ENCODE measurements at regions not wholly inside any gene's neighbourhood (a gene's known extent, or its start where the extent isn't known, plus 50 kb on each side); places are given as distances from the start of the nearest gene placed in this dataset.

- H3K4me3 ChIP-seq (ENCODE audit: control insufficient read depth, low read depth, low read length), result no peak overlapping the region
- DNase-seq (ENCODE audit: low read depth), result no peak
- TF ChIP-seq CTCF (conservative IDR thresholded peaks at IDR 0.05; ENCODE audit: control insufficient read depth, insufficient read depth, low read depth, low read length), result no peak
Measured at GRCh38 chr6:74318738-74319137, 622.7 kb downstream of the CD109 start.

GRCh38 chr6:74312081-74312480, 616.1 kb downstream of the CD109 start:
- TF ChIP-seq CTCF (conservative IDR thresholded peaks at IDR 0.05; ENCODE audit: control insufficient read depth, insufficient read depth, low read depth, low read length), result no peak
- DNase-seq (ENCODE audit: low read depth), result no peak
- no peak overlapping the region for H3K4me3 ChIP-seq (ENCODE audit: control insufficient read depth, low read depth, low read length)

- no peak overlapping the region for H3K4me3 ChIP-seq (ENCODE audit: control insufficient read depth, low read depth, low read length)
- no peak for DNase-seq (ENCODE audit: low read depth)
- no peak for TF ChIP-seq CTCF (conservative IDR thresholded peaks at IDR 0.05; ENCODE audit: control insufficient read depth, insufficient read depth, low read depth, low read length)
Measured at GRCh38 chr6:74311431-74311830, 615.4 kb downstream of the CD109 start.

DNA sequence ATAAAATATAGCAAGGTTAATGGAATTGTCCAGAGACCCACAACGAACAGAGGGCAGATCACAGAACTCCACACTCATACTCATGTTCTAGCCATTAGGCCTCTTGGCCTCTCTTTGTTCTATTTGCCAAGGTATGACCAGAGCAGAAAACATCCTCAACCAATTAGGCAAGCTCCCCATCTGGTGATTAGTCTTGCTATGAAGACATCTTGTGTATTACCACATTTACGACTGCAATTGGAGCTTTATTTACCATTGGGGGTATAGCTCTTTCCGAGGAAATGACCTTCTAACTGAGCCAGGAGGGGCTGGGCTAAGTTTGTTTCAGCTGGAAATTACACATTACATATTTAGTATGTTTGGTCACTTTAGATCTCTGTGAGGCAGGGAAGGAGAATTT, 593.9 kb downstream of the CD109 start:
- H3K4me3 ChIP-seq (ENCODE audit: control insufficient read depth, low read depth, low read length), result no peak overlapping the region
- peak; percentile 85 for DNase-seq (ENCODE audit: low read depth)
- TF ChIP-seq CTCF (conservative IDR thresholded peaks at IDR 0.05; ENCODE audit: control insufficient read depth, insufficient read depth, low read depth, low read length), result no peak

DNA sequence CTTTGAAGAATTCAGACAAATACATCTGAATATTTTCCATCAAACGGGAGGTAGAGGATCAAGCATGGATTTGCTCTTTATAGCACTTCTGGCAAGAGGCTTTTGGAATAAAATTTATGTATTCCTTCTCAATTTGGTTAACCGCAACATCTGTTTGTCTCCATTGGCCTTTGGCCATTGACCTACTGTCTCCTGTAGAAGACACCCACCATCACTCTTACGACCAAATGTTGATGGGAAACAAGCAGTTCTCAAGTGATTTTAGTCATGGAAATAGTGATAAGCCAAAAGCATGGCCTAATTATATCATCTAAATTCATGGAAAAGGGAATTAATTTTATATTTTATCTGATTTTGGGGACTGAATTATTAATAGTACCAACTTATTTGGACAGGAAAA, 591.9 kb downstream of the CD109 start:
- peak; percentile 66 for DNase-seq (ENCODE audit: low read depth)
- no peak overlapping the region for H3K4me3 ChIP-seq (ENCODE audit: control insufficient read depth, low read depth, low read length)
- no peak for TF ChIP-seq CTCF (conservative IDR thresholded peaks at IDR 0.05; ENCODE audit: control insufficient read depth, insufficient read depth, low read depth, low read length)

GRCh38 chr6:74287441-74287840, 591.4 kb downstream of the CD109 start:
- no peak for TF ChIP-seq CTCF (conservative IDR thresholded peaks at IDR 0.05; ENCODE audit: control insufficient read depth, insufficient read depth, low read depth, low read length)
- DNase-seq (ENCODE audit: low read depth), result no peak

GRCh38 chr6:74284284-74284683, 588.3 kb downstream of the CD109 start:
- H3K4me3 ChIP-seq (ENCODE audit: control insufficient read depth, low read depth, low read length), result no peak overlapping the region
- TF ChIP-seq CTCF (conservative IDR thresholded peaks at IDR 0.05; ENCODE audit: control insufficient read depth, insufficient read depth, low read depth, low read length), result no peak
- no peak for DNase-seq (ENCODE audit: low read depth)

More at GRCh38 chr6:74287441-74287840, 591.4 kb downstream of the CD109 start:
- H3K4me3 ChIP-seq (ENCODE audit: control insufficient read depth, low read depth, low read length), result no peak overlapping the region

All from fibroblast of mammary gland (primary cell).